Right lobe of liver (tissue), 4 donors: ENCODE measurements at regions not wholly inside any gene's neighbourhood (a gene's known extent, or its start where the extent isn't known, plus 50 kb on each side); places are given as distances from the start of the nearest gene placed in this dataset.

ENCODE experiments used
- CTCF ChIP-seq, 4 donors: fragments of 200-600 bp in 3 of 4; fragments of 450-650 bp in 1 of 4; IDR thresholded peaks; one replicate each; pipeline versions ENCODE4 v1.5.1 to v1.8.0; 2016 to 2022; ENCODE audit warnings: antibody characterized with exemption in 4 of 4, mild to moderate bottlenecking in 2 of 4
- POLR2A ChIP-seq: fragments of 450-650 bp; IDR thresholded peaks from one replicate; pipeline ENCODE4 v1.6.1; 2017; ENCODE audit warnings: antibody characterized with exemption, mild to moderate bottlenecking
- donor health status: DM: no; HTN: no; CAD: no.
- donor health status: DM: no; HTN: no; CAD: no.
- donor health status: DM: no; HTN: yes; CAD: no.

- no peak for TF ChIP-seq POLR2A
- TF ChIP-seq CTCF (IDR thresholded peaks at IDR 0.05): no peak
These were observed 103.5 kb upstream of the COL5A1 start for GRCh38 chr9:134537951-134538641.
